HS-5 (cell line): ENCODE measurements at regions not wholly inside any gene's neighbourhood (a gene's known extent, or its start where the extent isn't known, plus 50 kb on each side); places are given as distances from the start of the nearest gene placed in this dataset.

ENCODE experiments used
- DNase-seq: peaks from one replicate; pipeline ENCODE4 v3.0.0-alpha.2; 2012; ENCODE audit warnings: low read depth

DNA sequence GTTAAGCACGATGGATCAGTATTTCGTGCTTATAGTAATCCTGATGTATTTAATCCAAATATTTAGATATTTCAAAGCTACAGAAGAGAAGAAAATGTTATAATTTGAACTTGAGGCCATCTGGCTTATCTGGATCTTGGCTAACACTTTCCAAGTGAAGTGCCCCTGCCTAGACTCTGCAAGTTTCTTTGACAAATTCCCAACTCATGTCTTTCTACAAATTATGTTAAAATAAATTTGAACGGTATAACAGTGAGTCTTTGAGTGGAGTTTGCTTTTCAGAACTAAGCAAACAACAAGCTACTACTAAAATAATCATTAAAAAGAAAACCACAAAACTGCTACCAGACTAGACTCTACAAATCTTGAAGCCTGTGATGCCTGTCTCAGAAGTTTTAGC lies 374.4 kb upstream of the PRICKLE1 start:
- DNase-seq = no peak

DNA sequence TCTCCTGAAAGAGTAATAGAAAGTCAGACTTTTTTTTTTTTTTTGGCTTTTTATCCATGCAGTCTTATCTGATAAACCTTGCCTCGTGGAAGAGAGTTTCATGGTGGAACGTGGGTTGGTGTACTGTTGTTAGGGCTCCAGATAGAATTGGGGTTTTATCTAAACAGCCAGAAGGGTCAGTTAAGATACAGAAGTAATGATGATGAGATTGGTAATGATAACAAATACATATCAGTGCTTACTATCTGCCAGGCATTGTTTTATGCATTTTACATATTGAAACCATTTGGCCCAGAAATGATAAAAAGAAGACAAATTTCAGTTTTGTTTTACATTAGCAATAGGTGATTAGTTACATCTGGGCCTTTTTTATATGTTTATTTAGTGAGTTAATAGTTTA lies 372.8 kb upstream of the PRICKLE1 start:
- no peak for DNase-seq

DNA sequence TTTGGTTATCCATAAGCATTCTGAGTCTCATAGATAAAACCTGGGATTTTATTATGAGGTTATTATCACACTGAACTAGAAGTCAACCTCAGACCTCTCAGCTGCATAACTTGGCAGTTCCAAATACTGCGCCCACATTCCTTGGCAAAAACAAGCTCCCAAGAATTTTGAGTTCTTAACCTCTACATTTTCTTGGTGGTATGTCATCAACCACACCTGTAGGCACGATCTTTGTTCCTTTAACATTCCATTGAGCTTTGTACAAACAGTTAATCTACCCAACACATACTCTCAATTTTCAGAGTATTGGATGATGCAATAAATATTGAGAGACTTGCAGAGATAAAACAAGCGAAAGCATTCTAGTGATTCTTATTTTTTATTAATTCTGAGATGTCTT lies 371.8 kb upstream of the PRICKLE1 start:
- peak; percentile 84 for DNase-seq

DNA sequence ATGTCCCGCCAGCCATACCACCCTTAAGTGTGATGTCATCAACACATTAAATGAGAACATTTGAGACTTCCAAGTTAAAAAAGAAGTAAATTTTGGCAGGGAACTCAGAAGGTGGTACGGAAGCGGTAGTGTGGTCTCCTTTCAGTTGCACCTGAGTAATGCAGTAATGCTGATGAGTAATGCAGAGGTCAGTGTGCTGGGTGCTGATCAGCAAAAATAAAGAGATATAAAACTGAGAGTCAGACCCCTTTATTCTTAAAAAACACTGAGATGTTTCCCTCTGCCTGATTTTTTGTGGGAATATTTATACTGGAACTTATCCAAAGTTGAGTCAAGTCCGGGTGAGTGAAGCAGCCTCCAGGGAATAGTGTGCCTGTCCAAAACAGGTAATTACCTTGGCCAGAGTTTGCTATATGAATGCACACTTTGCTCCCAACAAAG lies 370.6 kb upstream of the PRICKLE1 start:
- no peak for DNase-seq

DNA sequence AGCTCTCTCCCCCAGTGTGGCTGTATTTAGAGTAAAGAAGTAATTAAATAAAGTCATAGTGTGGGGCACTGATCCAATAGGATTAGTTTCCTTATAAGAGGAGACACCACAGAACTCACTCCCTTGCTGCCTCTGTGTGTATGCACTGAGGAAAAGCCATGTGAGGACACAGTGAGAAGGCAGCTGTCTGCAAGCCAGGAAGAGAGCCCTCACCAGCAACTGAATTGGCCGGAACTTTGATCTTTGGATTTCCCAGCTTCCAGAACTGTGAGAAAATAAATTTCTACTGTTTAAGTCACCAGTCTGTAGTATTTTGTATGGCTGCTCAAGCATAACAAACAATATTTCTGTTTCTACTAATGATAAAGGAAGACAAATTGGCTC lies 368.7 kb upstream of the PRICKLE1 start:
- no peak for DNase-seq

DNA sequence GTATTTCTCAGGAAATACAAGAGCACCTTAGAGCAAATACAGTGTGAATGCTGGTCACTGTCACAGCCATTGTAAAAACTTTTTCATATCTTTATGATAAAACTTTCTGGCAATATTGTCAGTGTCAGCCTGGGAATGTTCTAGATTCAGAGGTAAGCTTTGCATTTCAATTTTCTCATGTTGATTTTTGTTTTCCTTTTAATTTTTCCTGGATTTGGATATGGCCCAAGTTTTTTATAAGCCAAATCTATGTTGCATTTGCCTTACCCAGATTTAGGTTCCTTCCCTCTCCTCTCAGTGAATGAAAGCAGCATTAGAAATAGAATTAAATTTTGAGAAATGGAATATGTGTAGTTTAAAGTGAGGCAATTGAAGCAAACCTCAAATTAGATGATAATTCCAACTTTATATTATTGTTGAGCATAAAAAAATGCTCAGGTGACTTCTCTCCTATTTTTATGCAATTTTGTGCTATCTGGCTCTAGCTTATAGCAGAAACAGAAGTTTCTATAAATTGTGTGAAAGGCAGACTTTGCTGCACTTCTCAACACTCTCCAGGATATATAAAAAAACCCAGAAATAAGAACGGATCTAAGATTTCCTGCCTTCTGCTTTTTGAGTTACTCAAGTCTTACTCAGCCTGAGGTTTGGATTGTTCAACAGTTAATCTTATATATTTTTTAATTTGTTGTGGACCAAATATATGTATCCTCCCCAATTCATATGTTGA lies 368.2 kb upstream of the PRICKLE1 start:
- no peak for DNase-seq

DNA sequence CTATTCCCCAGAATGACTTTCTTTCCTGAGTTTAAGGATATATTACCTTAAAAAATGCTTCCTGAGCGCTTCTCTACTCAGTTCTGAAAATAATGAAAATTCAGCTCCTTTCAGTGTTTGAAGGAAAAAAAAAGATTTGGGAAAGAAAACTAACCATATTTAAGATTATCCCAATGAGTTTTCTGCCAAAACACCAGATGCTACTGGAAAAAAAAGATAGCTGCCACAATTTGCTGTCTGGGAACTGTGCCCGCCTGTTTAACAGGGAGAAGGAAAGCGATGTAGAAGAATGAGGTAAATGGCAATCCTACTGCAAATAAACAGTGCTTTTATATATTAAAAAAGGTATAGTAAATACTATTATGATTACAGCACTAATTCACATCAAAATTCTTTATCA lies 367.6 kb upstream of the PRICKLE1 start:
- no peak for DNase-seq

DNA sequence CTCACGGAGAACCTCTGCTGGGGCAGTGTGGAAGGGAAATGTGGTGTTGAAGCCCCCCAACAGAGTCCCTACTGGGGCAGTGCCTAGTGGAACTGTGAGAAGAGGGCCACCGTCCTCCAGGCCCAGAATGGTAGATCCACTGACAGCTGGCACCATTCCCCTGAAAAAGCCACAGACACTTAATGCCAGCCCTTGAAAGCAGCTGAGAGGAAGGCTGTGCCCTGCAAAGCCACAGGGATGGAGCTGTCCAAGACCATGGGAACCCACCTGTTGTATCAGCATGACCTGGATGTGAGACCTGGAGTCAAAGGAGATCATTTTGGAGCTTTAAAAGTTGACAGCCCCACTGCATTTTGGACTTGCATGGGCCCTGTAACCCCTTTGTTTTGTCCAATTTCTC lies 363.5 kb upstream of the PRICKLE1 start:
- no peak for DNase-seq

DNA sequence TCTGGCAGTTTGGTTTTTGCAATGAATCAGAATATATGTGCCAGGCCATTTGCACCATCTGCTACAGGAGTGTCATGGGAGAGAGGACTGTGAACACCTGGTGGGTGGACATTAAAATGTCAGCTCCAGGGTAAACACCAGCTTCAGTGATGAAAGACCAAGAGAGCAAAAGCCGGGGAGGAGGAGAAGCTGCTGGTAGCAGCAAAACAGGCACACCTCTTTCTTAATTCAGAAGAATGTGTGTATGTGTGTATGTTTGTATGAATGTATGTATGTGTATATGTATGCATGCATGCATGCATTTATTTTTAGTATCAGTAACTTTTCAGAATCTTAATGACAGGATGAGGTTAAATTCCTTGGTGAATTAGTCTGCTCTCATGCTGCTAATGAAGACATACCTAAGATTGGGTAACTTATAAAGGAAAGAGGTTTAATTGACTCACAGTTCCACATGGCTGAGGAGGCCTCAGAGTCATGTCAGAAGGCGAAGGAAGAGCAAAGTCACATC lies 357.4 kb upstream of the PRICKLE1 start:
- DNase-seq = peak; percentile 10

DNA sequence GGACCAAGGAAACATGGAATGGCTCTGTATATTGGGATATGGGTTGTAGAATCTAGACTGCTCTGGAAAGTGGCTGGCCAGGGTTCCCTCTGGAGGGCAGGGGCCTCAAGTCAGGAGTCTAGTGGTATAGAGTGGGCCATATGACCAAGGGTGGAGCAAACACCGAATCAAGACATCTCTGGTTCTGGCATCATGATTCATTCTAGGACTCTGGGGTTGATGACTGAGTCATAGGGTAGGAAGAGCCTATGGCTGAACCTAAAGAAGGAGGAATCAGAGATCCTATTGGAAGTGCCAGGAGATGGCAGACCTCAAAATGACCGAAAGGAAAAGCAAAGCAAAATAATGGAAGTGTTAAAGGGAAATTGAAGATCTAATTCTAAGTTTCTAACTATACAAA lies 356.4 kb upstream of the PRICKLE1 start:
- DNase-seq = no peak

DNA sequence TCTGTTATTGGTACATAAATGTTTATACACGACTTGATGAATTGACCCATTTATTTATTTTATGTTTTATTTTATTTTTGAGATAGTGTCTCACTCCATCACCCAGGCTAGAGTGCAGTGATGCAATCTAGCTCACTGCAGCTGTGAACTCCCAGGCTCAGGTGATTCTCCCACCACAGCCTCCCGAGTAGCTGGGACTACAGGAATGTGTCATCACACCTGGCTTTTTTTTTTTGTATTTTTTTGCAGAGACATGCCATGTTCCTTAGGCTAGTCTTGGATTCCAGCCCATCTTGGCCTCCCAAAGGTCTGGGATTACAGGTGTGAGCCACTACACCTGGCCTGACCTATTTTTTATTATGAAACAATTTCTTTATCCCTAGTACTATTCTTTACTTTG lies 355.0 kb upstream of the PRICKLE1 start:
- no peak for DNase-seq

DNA sequence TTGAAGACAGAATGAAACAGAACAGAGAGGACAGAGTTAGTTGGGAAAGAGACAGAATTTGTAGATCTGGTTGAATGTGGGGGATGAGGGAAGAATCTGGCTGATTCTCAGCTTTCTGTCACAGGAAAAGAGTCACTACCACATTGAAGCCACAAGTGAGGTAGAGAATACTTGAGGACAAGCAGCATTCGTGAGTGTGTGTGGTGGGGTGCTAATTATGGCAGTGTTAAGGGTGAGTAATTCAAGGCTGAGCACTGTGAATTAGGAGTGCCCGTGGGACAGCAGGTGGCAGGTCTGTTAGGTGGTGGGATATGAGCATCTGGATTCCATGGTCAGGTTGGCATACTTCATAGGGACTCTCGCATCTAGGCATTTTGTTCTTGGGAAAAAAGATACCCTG lies 347.4 kb upstream of the PRICKLE1 start:
- DNase-seq = no peak

DNA sequence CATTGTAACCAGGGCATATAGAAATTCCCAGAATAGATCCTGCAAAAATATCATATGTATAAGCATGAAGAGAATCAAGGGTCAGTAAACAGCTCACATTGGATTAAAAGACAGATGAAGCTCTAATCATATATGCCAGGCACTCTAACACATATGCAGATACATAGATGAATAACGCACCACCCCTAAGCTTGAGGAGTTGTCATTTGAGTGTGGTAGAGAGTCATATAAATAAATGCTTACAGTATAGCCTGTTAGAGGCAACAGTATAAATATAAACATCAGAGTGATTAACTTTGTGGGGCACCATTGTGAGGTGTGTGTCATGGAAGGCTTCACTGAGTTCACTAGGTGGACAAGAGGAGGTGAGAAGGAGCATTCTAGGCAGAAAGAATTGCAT lies 346.7 kb upstream of the PRICKLE1 start:
- DNase-seq = no peak

DNA sequence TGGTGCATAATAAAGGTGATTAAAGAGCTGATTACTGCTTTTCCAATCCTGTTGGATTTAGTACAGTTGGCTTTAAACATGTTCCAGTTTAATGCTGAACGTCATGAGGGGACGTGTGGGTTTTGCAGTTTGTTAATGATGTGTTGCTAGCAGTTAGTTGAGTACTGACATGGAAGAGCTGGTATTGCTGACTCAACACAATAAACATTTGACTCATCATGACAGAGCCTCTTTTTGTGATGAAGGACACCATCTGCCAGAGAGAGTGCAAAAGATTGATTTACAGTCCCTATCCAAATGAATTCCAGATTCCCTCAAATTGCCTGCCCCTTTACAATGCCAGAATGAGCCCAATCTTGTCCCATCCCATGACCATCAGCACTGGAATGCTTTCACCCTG lies 346.2 kb upstream of the PRICKLE1 start:
- no peak for DNase-seq

DNA sequence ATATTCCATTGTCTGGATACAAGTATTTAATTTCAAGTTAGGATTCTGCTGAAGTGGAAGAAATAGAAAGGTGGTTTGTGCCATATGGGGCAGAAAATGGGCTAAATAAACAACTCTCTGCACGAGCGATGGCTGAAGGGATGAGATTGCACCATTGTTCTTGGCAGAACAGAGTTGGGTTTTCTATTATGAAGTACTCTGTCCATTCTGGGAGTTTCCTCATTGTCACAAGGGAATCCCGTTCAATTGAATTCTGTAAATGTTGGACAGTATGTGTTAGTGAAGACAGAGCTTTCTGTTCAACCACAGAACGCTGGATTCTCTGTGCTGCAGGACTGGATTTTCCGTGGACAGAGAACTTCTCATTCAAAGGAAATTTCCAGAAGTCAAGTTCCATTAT lies 345.5 kb upstream of the PRICKLE1 start:
- DNase-seq = no peak

DNA sequence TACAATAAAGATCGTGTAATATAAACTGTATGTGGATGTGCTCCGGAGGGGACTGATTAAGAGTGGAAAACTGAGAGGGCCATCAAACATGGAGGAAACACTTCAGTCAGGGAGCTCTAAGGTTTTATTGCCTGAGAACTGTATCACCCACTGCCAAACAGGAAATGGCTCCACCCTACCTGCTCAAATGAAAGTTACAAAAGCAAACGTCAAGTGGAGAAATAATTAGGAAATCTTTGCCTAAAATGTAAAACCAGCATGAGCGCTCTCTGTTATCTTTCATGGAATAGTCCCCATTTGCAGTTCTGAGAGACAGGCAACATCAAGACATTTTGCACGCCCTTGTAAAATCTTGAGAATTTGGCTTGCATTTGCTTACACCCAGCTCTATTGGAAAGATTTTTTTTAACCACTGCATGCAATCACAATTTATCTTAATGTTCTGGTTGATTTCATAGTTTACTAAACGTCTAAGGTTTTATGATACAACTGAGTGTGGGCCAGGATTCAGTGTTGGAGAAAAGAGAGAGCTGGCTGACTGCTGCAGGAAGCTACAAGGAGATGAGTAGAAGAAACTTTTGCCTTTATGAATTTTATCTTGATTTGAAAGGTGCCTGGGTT lies 344.0 kb upstream of the PRICKLE1 start:
- DNase-seq = no peak

DNA sequence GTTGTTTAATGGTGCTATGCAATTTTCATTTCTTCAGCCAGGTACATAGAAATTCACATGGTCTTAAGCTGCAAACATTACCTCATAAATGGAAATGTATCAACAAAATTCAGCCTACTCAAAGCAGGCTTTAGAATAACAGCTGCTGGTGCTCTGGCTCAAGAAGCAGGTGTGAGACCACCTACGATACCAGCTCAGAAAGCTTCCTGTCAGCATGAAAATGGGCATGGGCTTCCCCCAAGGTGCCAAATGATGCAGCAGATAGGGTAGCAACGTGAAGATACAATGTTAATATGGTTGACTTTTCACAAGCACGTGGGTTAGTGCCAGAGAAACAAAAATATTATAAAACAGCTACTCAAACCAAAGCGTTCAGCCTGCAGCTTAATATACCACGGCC lies 343.4 kb upstream of the PRICKLE1 start:
- no peak for DNase-seq

DNA sequence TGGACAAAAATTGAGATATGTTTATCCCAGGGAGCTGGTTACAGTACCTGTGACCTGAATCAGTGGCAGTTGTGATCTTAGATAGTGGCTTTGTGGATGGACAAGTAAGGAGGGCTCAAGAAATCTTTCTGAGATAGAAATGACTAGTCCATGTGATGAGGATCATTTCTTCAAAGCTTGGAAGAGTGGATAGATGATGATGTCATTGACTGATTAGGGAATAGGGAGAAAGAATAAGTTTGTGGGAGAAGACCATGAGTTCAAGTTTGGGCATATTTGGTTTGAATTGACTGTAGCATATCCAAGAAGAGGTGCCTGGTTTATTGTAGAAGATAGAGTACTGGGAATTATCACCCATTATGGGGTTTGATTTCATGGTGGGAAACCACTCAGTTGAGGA lies 336.7 kb upstream of the PRICKLE1 start:
- DNase-seq = no peak

DNA sequence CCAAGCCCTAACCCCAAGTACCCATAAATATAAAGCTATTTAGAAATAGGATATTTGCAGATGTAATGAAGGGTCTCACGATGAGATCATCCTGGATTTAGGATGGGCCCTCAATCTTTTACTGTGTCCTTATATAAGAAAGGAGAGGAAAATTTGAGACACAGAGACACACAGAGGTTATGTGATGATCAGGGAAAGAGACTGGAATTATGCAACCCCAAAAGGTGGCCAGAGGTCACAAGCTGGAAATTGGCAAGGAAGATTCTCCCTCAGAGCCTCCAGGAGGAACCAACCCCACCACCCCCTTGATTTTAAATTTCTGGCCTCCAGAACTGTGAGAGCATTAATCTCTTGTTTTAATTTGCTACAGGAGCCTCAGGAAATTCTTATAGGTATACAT lies 334.9 kb upstream of the PRICKLE1 start:
- no peak for DNase-seq

DNA sequence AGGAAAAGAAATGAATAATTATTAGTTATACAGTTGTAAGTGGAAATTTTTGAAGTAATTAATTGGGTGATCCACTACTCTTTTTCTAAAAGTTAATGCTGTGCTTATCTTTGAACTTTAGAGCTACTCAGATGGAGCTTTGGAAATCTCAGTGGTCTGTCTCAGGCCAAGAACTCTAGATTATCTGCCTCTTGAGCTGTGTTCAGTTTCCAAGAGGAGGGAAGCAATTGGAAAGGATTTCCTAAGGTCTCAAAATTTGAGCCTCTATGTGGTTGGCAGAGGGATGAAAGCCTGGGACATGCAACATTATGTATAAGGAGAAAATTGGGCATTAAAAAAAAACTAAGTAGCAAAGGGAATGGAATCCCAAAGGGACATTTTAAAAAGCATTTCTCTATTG lies 334.0 kb upstream of the PRICKLE1 start:
- DNase-seq = no peak

DNA sequence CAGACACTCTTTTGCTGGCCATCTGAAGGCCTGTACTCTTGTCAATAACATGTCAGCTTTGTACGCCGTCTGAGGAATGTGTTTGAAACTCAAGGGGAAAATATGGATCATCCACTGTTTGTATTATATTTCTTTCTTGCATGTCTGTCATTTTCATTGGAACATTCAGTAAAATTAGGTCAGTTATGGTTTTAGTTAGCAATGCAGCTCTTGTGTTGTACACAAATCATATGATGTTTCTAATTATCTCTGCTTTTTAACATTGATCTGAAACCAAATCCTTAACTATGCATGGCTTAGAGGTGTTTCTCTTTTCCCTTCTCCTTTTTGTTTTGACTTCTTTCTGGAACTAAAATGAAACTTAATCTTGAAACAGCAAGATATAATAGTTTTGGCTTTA lies 333.6 kb upstream of the PRICKLE1 start:
- no peak for DNase-seq

DNA sequence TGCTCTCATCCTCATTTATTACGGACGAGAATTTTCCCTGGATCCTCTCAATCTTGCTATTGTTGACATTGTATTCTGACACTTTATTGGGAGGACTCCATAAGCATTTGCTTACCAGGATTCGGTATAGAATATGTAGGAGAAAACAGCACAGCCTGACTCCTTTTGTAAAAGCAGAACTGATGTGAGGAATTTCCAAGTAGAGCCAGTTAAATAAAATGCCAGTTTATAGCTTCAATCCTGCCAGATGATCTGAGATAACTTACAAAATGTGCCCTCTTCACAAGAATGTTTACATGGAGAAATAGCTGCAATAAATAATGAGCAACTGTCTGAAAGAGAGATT lies 332.9 kb upstream of the PRICKLE1 start:
- no peak for DNase-seq

DNA sequence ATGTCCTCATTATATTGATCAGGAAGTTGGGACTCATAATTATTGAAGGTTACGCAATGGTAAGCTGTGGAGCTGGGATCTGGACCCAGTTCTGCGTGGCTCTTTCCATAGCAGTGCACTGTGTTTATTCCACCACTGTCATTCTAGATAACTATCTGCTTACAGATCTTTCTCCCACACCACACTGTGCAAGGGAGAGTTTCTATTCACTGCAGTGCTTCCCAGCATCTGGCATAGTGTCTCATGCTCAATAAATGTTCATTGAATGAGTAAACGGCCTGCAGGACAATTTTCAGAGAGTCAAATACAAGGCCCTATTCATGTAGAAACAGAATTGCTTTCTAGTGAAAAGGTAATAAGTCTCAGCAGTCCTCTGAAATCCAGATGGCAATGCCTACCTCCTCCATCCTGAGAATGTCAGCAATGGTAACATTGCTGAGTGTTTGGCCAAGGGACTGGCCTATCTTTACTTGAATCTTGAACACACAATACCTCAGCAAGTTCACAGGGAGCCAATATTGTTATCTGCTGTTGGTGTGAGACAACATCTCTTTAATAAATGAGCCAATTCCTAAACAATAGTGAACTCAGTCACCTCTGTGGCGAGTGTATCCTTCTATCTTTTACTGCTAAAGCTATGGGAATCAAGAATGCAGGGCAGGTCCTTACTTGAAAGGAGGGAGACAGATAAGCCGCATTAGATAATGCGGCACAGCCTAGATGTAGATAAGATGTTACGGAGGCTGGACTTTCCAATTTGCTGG lies 332.4 kb upstream of the PRICKLE1 start:
- DNase-seq = no peak
